IMR-90 (cell line): ENCODE measurements at regions not wholly inside any gene's neighbourhood (a gene's known extent, or its start where the extent isn't known, plus 50 kb on each side); places are given as distances from the start of the nearest gene placed in this dataset.

Experiments used
- ATAC-seq: fragments of 200-7000 bp; cut with Tn5 transposase; 2 replicates; pipeline ENCODE4 v1.9.1; 2020; ENCODE audit warnings: low read depth, mild to moderate bottlenecking, moderate library complexity
- BruUV-seq: library from RNA; stranded (reverse); fragments of 400-500 nt; replicated peaks from 2 replicates; lab custom pipeline; 2021; lab: Mats Ljungman, UMichigan
- CTCF ChIA-PET: fragments of 300-600 bp; formaldehyde crosslinking; extraction: SDS; loops from one replicate; lab custom pipeline; 2021; ENCODE audit warnings: antibody characterized with exemption; lab: Yijun Ruan, JAX
- POLR2A ChIA-PET: fragments of 300-600 bp; sonication (Branson Sonifier 250); formaldehyde crosslinking; loops from one replicate; lab custom pipeline; 2022; ENCODE audit warnings: antibody characterized with exemption; ENCODE audit not compliant: unreplicated experiment; lab: Charles Lee
- DNase-seq: peaks from one replicate; pipeline ENCODE4 v3.0.0; 2013
- H2AFZ ChIP-seq: replicated peaks from 2 replicates; pipeline ENCODE3; 2013; ENCODE audit warnings: low read length, mild to moderate bottlenecking; ENCODE audit not compliant: poor library complexity
- H2AK5ac ChIP-seq: 2 replicates; pipeline ENCODE4 v1.6.1; 2013; ENCODE audit warnings: low read depth, low read length, inconsistent platforms
- H2AK9ac ChIP-seq: replicated peaks from 2 replicates; pipeline ENCODE3; 2013; ENCODE audit warnings: mild to moderate bottlenecking, low read depth, low read length, moderate library complexity; ENCODE audit not compliant: poor library complexity
- H2BK120ac ChIP-seq: 2 replicates; pipeline ENCODE4 v1.6.1; 2013; ENCODE audit warnings: low read depth, low read length, inconsistent platforms
- H2BK15ac ChIP-seq: 3 replicates; pipeline ENCODE4 v1.6.1; 2013; ENCODE audit warnings: low read depth, low read length, inconsistent platforms
- H2BK20ac ChIP-seq: 2 replicates; pipeline ENCODE4 v1.6.1; 2013; ENCODE audit warnings: low read depth, mild to moderate bottlenecking, inconsistent platforms, low read length, moderate library complexity
- H2BK5ac ChIP-seq: 2 replicates; pipeline ENCODE4 v1.6.1; 2013; ENCODE audit warnings: mild to moderate bottlenecking, low read depth, low read length, inconsistent platforms; ENCODE audit not compliant: poor library complexity, severe bottlenecking
- H3K14ac ChIP-seq: replicated peaks from 2 replicates; pipeline ENCODE4 v1.6.1; 2013; ENCODE audit warnings: low read depth, low read length, inconsistent platforms
- H3K18ac ChIP-seq: 2 replicates; pipeline ENCODE4 v1.6.1; 2013; ENCODE audit warnings: low read depth, low read length, control low read depth
- H3K23ac ChIP-seq: 2 replicates; pipeline ENCODE4 v1.6.1; 2013; ENCODE audit warnings: low read depth, low read length, inconsistent platforms
- H3K27ac ChIP-seq: 2 replicates; pipeline ENCODE4 v1.5.1; 2013; ENCODE audit warnings: mild to moderate bottlenecking, control low read depth, low read length; ENCODE audit not compliant: insufficient read depth
- H3K27me3 ChIP-seq: 2 replicates; pipeline ENCODE4 v1.6.1; 2013; ENCODE audit warnings: low read length; ENCODE audit not compliant: control insufficient read depth, insufficient read depth
- H3K36me3 ChIP-seq: 2 replicates; pipeline ENCODE4 v1.6.1; 2013; ENCODE audit warnings: low read length, mixed read lengths; ENCODE audit not compliant: control insufficient read depth, insufficient read depth
- H3K4ac ChIP-seq: 2 replicates; pipeline ENCODE4 v1.6.1; 2013; ENCODE audit warnings: low read depth, low read length, inconsistent platforms
- H3K4me1 ChIP-seq: 2 replicates; pipeline ENCODE4 v1.6.1; 2013; ENCODE audit warnings: low read length, mixed read lengths; ENCODE audit not compliant: control insufficient read depth, insufficient read depth
- H3K4me2 ChIP-seq: 2 replicates; pipeline ENCODE4 v1.6.1; 2013; ENCODE audit warnings: low read depth, mild to moderate bottlenecking, control low read depth, low read length, moderate library complexity
- H3K4me3 ChIP-seq: 2 replicates; pipeline ENCODE4 v1.5.1; 2013; ENCODE audit warnings: low read depth, mild to moderate bottlenecking, control low read depth, low read length, moderate library complexity; ENCODE audit not compliant: insufficient read depth
- H3K56ac ChIP-seq: 2 replicates; pipeline ENCODE4 v1.6.1; 2013; ENCODE audit warnings: low read length, inconsistent platforms; ENCODE audit not compliant: insufficient read depth; ENCODE audit errors: extremely low read depth
- H3K79me1 ChIP-seq, 2 experiments: 2 replicates each; pipeline ENCODE4 v1.6.1; 2013; ENCODE audit warnings: low read length in 2 of 2, inconsistent platforms in 1 of 2, low read depth in 1 of 2
- H3K9ac ChIP-seq: 2 replicates; pipeline ENCODE4 v1.6.1; 2013; ENCODE audit warnings: low read depth, low read length, control low read depth
- H3K9me1 ChIP-seq: 2 replicates; pipeline ENCODE4 v1.6.1; 2013; ENCODE audit warnings: low read length, inconsistent platforms; ENCODE audit not compliant: insufficient read depth
- H3K9me3 ChIP-seq: 2 replicates; pipeline ENCODE4 v1.6.1; 2013; ENCODE audit warnings: low read length; ENCODE audit not compliant: control insufficient read depth, insufficient read depth
- H4K20me1 ChIP-seq: 2 replicates; pipeline ENCODE4 v1.6.1; 2013; ENCODE audit warnings: low read length, inconsistent platforms; ENCODE audit not compliant: insufficient read depth
- H4K5ac ChIP-seq: 2 replicates; pipeline ENCODE4 v1.6.1; 2013; ENCODE audit warnings: mild to moderate bottlenecking, low read depth, low read length, control low read depth
- H4K8ac ChIP-seq, 2 experiments: 2 replicates each; pipeline ENCODE4 v1.6.1; 2013; ENCODE audit warnings: low read depth in 2 of 2, low read length in 2 of 2, control low read depth in 1 of 2, inconsistent platforms in 1 of 2
- H4K91ac ChIP-seq: 2 replicates; pipeline ENCODE4 v1.6.1; 2013; ENCODE audit warnings: low read depth, low read length, inconsistent platforms; ENCODE audit not compliant: insufficient read depth
- BHLHE40 ChIP-seq: fragments of 150-350 bp; IDR thresholded peaks from 2 replicates; pipeline ENCODE4 v1.6.1; 2016; ENCODE audit warnings: mild to moderate bottlenecking, low read depth, low read length
- CEBPB ChIP-seq: IDR thresholded peaks from 2 replicates; pipeline ENCODE4 v1.6.1; 2012; ENCODE audit warnings: low read depth, low read length, improper control_type of control experiment
- CHD1 ChIP-seq: IDR thresholded peaks from 2 replicates; pipeline ENCODE4 v1.6.1; 2012; ENCODE audit warnings: low read depth, low read length, improper control_type of control experiment
- FOS ChIP-seq: fragments of 150-350 bp; IDR thresholded peaks from 2 replicates; pipeline ENCODE4 v1.6.1; 2016; ENCODE audit warnings: low read depth, low read length
- MAFK ChIP-seq: IDR thresholded peaks from 2 replicates; pipeline ENCODE4 v1.6.1; 2012; ENCODE audit warnings: low read depth, low read length, improper control_type of control experiment
- MAZ ChIP-seq: IDR thresholded peaks from 2 replicates; pipeline ENCODE4 v1.6.1; 2012; ENCODE audit warnings: low read depth, mild to moderate bottlenecking, low read length, improper control_type of control experiment, moderate library complexity, borderline replicate concordance
- MXI1 ChIP-seq: IDR thresholded peaks from 2 replicates; pipeline ENCODE4 v1.6.1; 2012; ENCODE audit warnings: low read depth, mild to moderate bottlenecking, low read length, moderate library complexity, borderline replicate concordance
- NFE2L2 ChIP-seq: fragments of 150-350 bp; IDR thresholded peaks from 2 replicates; pipeline ENCODE4 v1.6.1; 2016; ENCODE audit warnings: low read depth, mild to moderate bottlenecking, low read length
- POLR2A ChIP-seq: IDR thresholded peaks from 2 replicates; pipeline ENCODE4 v1.6.1; 2012; ENCODE audit warnings: mild to moderate bottlenecking, low read depth, low read length
- RAD21 ChIP-seq: IDR thresholded peaks from 2 replicates; pipeline ENCODE4 v1.6.1; 2012; ENCODE audit warnings: low read length, improper control_type of control experiment
- RCOR1 ChIP-seq: IDR thresholded peaks from 2 replicates; pipeline ENCODE4 v1.6.1; 2012; ENCODE audit warnings: mild to moderate bottlenecking, low read length, improper control_type of control experiment; ENCODE audit not compliant: insufficient replicate concordance
- RFX5 ChIP-seq: IDR thresholded peaks from 2 replicates; pipeline ENCODE4 v1.8.0; 2012; ENCODE audit warnings: low read depth, mild to moderate bottlenecking, low read length, moderate library complexity
- SMC3 ChIP-seq: fragments of 150-350 bp; IDR thresholded peaks from 2 replicates; pipeline ENCODE4 v1.6.1; 2016; ENCODE audit warnings: low read depth, mild to moderate bottlenecking, antibody characterized with exemption, low read length, moderate library complexity
- WGBS, 2 experiments: methylation state at CpG; one replicate each; pipeline versions ENCODE4 v1.1.5 to v1.1.7; 2013; ENCODE audit warnings: missing lambda C conversion rate in 2 of 2; ENCODE audit not compliant: insufficient read length in 1 of 2; ENCODE audit errors: extremely low coverage in 2 of 2; 5-methylcytosine and 5-hydroxymethylcytosine counted together
- dilution Hi-C: fragments of 300-500 bp; cut with HindIII; formaldehyde crosslinking; loops from one replicate; pipeline ENCODE4 v1.14.3; 2018; ENCODE audit warnings: low sequenced_read_pairs; ENCODE audit not compliant: unreplicated experiment
- in situ Hi-C: fragments of 300-500 bp; cut with MboI; formaldehyde crosslinking; loops from 3 replicates; pipeline ENCODE4 v1.14.3; 2019; ENCODE audit warnings: low sequenced_read_pairs, inconsistent platforms, mixed read lengths
- intact Hi-C: fragments of 100-400 bp; cut with micrococcal nuclease; formaldehyde crosslinking; loops from 2 replicates; pipeline ENCODE4 v1.10.0; 2022
- TF ChIP-seq, protein P1 (sequence below): fragments of 150-350 bp; IDR thresholded peaks from 2 replicates; pipeline ENCODE4 v1.6.1; 2017; ENCODE audit warnings: mild to moderate bottlenecking, antibody characterized with exemption, low read length, low read depth
- TF ChIP-seq, protein P2 (sequence below): conservative IDR thresholded peaks from 2 replicates; pipeline ENCODE4 v1.5.1; 2012; ENCODE audit warnings: mild to moderate bottlenecking, low read depth, low read length, improper control_type of control experiment
- TF ChIP-seq, protein P3 (sequence below): fragments of 150-350 bp; IDR thresholded peaks from 2 replicates; pipeline ENCODE4 v1.6.1; 2016; ENCODE audit warnings: low read depth, mild to moderate bottlenecking, low read length, moderate library complexity, borderline replicate concordance

DNA sequence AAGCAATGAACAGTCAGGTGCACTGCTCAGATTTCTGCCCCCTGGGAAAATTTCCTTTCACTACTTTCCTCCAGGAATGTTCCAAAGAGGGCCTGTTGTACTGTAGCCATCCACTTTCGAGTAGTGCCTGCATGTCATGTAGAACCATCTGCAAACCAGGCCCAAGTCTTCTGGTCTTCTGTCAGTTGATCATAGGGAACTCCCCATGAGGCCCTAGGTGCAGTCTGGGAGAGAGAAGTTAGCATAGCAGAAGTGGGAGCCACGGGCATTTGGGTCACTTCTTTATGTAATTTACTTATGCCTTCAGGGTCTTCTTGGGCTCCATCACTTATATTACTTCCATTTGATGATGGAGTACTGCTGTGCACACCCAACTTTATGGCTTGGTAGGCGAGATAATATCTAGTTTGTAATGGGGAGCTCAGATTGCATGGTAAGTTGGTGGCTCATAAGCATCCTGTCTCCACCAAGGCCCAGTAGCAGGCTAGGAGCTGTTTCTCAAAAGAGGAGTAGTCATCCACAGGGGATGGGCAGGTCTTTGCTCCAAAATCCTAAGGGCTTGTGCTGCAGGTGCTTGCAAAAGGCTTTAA is 151.4 kb downstream of the NFKBIZ start:
- dilution Hi-C loops = no loop called here
- H3K9me1 ChIP-seq = no peaks in the 10 kb centered on the region
- no peaks in the 10 kb centered on the region for H3K27me3 ChIP-seq
- DNase-seq (no peak), ATAC-seq (no peak)
- no peak overlapping the region for H2BK15ac ChIP-seq
- no TSS peak for BruUV-seq
- no peak overlapping the region for H3K4me3 ChIP-seq
- no peak overlapping the region for H2AK9ac ChIP-seq
- H2AK5ac ChIP-seq = no peak overlapping the region
- no peak overlapping the region for H2BK20ac ChIP-seq
- no peak overlapping the region for H2BK120ac ChIP-seq
- no peak overlapping the region for H3K27ac ChIP-seq
- in situ Hi-C loops = no loop called here
- no CpG with 5 or more reads among the region's 3 CpGs for WGBS, 2 experiments
- H3K23ac ChIP-seq = no peak overlapping the region
- H3K36me3 ChIP-seq = no peaks in the 10 kb centered on the region
- TF ChIP-seq RCOR1 (no peak), RAD21 (no peak), BHLHE40 (no peak), RFX5 (no peak), CHD1 (no peak), POLR2A (no peak), SMC3 (no peak), MXI1 (no peak), FOS (no peak), MAFK (no peak), CEBPB (no peak), NFE2L2 (no peak), MAZ (no peak)
- TF ChIP-seq, protein P1, sequence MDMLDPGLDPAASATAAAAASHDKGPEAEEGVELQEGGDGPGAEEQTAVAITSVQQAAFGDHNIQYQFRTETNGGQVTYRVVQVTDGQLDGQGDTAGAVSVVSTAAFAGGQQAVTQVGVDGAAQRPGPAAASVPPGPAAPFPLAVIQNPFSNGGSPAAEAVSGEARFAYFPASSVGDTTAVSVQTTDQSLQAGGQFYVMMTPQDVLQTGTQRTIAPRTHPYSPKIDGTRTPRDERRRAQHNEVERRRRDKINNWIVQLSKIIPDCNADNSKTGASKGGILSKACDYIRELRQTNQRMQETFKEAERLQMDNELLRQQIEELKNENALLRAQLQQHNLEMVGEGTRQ = no peak
- TF ChIP-seq, protein P2, sequence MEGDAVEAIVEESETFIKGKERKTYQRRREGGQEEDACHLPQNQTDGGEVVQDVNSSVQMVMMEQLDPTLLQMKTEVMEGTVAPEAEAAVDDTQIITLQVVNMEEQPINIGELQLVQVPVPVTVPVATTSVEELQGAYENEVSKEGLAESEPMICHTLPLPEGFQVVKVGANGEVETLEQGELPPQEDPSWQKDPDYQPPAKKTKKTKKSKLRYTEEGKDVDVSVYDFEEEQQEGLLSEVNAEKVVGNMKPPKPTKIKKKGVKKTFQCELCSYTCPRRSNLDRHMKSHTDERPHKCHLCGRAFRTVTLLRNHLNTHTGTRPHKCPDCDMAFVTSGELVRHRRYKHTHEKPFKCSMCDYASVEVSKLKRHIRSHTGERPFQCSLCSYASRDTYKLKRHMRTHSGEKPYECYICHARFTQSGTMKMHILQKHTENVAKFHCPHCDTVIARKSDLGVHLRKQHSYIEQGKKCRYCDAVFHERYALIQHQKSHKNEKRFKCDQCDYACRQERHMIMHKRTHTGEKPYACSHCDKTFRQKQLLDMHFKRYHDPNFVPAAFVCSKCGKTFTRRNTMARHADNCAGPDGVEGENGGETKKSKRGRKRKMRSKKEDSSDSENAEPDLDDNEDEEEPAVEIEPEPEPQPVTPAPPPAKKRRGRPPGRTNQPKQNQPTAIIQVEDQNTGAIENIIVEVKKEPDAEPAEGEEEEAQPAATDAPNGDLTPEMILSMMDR = no peak
- TF ChIP-seq, protein P3, sequence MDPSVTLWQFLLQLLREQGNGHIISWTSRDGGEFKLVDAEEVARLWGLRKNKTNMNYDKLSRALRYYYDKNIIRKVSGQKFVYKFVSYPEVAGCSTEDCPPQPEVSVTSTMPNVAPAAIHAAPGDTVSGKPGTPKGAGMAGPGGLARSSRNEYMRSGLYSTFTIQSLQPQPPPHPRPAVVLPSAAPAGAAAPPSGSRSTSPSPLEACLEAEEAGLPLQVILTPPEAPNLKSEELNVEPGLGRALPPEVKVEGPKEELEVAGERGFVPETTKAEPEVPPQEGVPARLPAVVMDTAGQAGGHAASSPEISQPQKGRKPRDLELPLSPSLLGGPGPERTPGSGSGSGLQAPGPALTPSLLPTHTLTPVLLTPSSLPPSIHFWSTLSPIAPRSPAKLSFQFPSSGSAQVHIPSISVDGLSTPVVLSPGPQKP = no peak
- H4K20me1 ChIP-seq = no peaks in the 10 kb centered on the region
- intact Hi-C loops = no loop called here
- H3K4me1 ChIP-seq = peaks cover 5% of the 10 kb centered on the region; the same call in 1 of the 2 replicates
- ChIA-PET POLR2A (no interaction called here), CTCF (no interaction called here)
- 0 out of 2 replicates have a peak overlapping the region, but pooled peaks have one; percentile 6 for H3K14ac ChIP-seq
- no peak overlapping the region for H4K8ac ChIP-seq
- H4K5ac ChIP-seq = no peak overlapping the region
- no peak overlapping the region for H3K18ac ChIP-seq
- H2BK5ac ChIP-seq = no peak overlapping the region
- no peak overlapping the region for H3K56ac ChIP-seq
- no peaks in the 10 kb centered on the region for H3K9me3 ChIP-seq
- H4K91ac ChIP-seq = no peak overlapping the region
- no peak overlapping the region for H2AFZ ChIP-seq
- H3K4ac ChIP-seq = no peak overlapping the region
- no peak overlapping the region for H3K9ac ChIP-seq
- no peak overlapping the region for H3K4me2 ChIP-seq
- H3K79me1 ChIP-seq = no peaks in the 10 kb centered on the region
